SK-N-SH (cell line): ENCODE measurements at regions not wholly inside any gene's neighbourhood (a gene's known extent, or its start where the extent isn't known, plus 50 kb on each side); places are given as distances from the start of the nearest gene placed in this dataset.

Experiments used
- CTCF ChIA-PET: fragments of 300-600, 350-600 bp; formaldehyde crosslinking; extraction: SDS; loops from one replicate; lab custom pipeline; 2021; lab: Yijun Ruan, JAX
- POLR2A ChIA-PET: fragments of 350-600 bp; sonication (Branson Sonifier 250); formaldehyde crosslinking; extraction: SDS; loops from one replicate; lab custom pipeline; 2020; ENCODE audit warnings: antibody characterized with exemption, inconsistent platforms; lab: Yijun Ruan, JAX
- DNase-seq: peaks from one replicate; pipeline ENCODE4 v3.0.0; 2012
- H2AFZ ChIP-seq: fragments of 200-600 bp; sonication (generic); 2 replicates; pipeline ENCODE4 v1.8.1; 2016; ENCODE audit warnings: antibody characterized with exemption, mild to moderate bottlenecking, low read depth
- H3F3A ChIP-seq: fragments of 200-600 bp; sonication (generic); replicated peaks from 2 replicates; pipeline ENCODE3; 2016; ENCODE audit warnings: antibody characterized with exemption, mild to moderate bottlenecking; ENCODE audit not compliant: insufficient read depth
- H3K27ac ChIP-seq, 2 experiments: fragments of 200-500 bp in 1 of 2; fragments of 200-600 bp in 1 of 2; sonication (Bioruptor generic) in 1 of 2; sonication (generic), shearing (Covaris generic) in 1 of 2; 2 replicates each; pipeline versions ENCODE4 v1.5.1 to v1.6.1; 2014 to 2016; ENCODE audit warnings: low read depth in 2 of 2, inconsistent platforms in 1 of 2, low read length in 1 of 2, mild to moderate bottlenecking in 1 of 2, mixed read lengths in 1 of 2
- H3K27me3 ChIP-seq: fragments of 200-600 bp; sonication (generic), shearing (Covaris generic); 2 replicates; pipeline ENCODE4 v1.6.1; 2016; ENCODE audit warnings: mixed run types; ENCODE audit not compliant: insufficient read depth
- H3K36me3 ChIP-seq, 2 experiments: fragments of 200-500 bp in 1 of 2; fragments of 200-600 bp in 1 of 2; sonication (Bioruptor generic) in 1 of 2; sonication (generic) in 1 of 2; replicated peaks in 1 of 2; 2 replicates each; pipeline versions ENCODE3 to v1.5.1; 2014 to 2016; ENCODE audit warnings: low read length in 1 of 2, mild to moderate bottlenecking in 1 of 2; ENCODE audit not compliant: insufficient read depth in 2 of 2, control insufficient read depth in 1 of 2
- H3K4me1 ChIP-seq, 2 experiments: fragments of 200-500 bp in 1 of 2; fragments of 200-600 bp in 1 of 2; sonication (Bioruptor generic) in 1 of 2; sonication (generic), shearing (Covaris generic) in 1 of 2; 2 replicates each; pipeline versions ENCODE4 v1.5.1 to v1.6.1; 2014 to 2016; ENCODE audit warnings: low read depth in 1 of 2, low read length in 1 of 2, mixed run types in 1 of 2; ENCODE audit not compliant: insufficient read depth in 2 of 2, control insufficient read depth in 1 of 2
- H3K4me2 ChIP-seq: fragments of 200-600 bp; sonication (generic), shearing (Covaris generic); 2 replicates; pipeline ENCODE4 v1.6.1; 2017; ENCODE audit warnings: mixed run types
- H3K4me3 ChIP-seq, 2 experiments: fragments of 200-500 bp in 1 of 2; fragments of 200-600 bp in 1 of 2; sonication (Bioruptor generic) in 1 of 2; sonication (generic), shearing (Covaris generic) in 1 of 2; 2 replicates each; pipeline versions ENCODE4 v1.5.1 to v1.8.1; 2014 to 2016; ENCODE audit warnings: low read depth in 2 of 2, inconsistent platforms in 1 of 2, low read length in 1 of 2, mild to moderate bottlenecking in 1 of 2, mixed read lengths in 1 of 2, moderate library complexity in 1 of 2
- H3K79me2 ChIP-seq: fragments of 200-600 bp; sonication (generic); 2 replicates; pipeline ENCODE4 v1.8.1; 2017; ENCODE audit warnings: mild to moderate bottlenecking; ENCODE audit not compliant: insufficient read depth
- H3K9ac ChIP-seq: fragments of 200-600 bp; sonication (generic); 2 replicates; pipeline ENCODE4 v1.6.1; 2017; ENCODE audit warnings: mixed run types
- H3K9me2 ChIP-seq: fragments of 200-600 bp; sonication (generic); 2 replicates; pipeline ENCODE4 v1.6.1; 2017; ENCODE audit warnings: mixed run types
- H3K9me3 ChIP-seq: fragments of 200-600 bp; sonication (generic); 2 replicates; pipeline ENCODE4 v1.6.1; 2017; ENCODE audit warnings: mixed run types, mild to moderate bottlenecking, moderate library complexity
- H4K20me1 ChIP-seq: fragments of 200-600 bp; sonication (generic); 2 replicates; pipeline ENCODE4 v1.6.1; 2017; ENCODE audit warnings: mild to moderate bottlenecking, mixed run types; ENCODE audit not compliant: insufficient read depth
- EZH2phosphoT487 ChIP-seq: fragments of 200-600 bp; sonication (generic); IDR thresholded peaks from 2 replicates; pipeline ENCODE4 v1.6.1; 2017; ENCODE audit warnings: low read depth, mixed run types, mild to moderate bottlenecking, antibody characterized with exemption, moderate library complexity, borderline replicate concordance
- FOSL2 ChIP-seq: IDR thresholded peaks from 2 replicates; pipeline ENCODE4 v1.4.0; 2012; ENCODE audit warnings: low read depth, mild to moderate bottlenecking, moderate library complexity, borderline replicate concordance
- GABPA ChIP-seq: IDR thresholded peaks from 2 replicates; pipeline ENCODE4 v1.4.0; 2012; ENCODE audit warnings: low read depth, mild to moderate bottlenecking
- JUND ChIP-seq: IDR thresholded peaks from 2 replicates; pipeline ENCODE4 v1.4.0; 2012
- MEF2A ChIP-seq: IDR thresholded peaks from 2 replicates; pipeline ENCODE4 v1.4.0; 2012; ENCODE audit warnings: low read depth, borderline replicate concordance
- MXI1 ChIP-seq: IDR thresholded peaks from 2 replicates; pipeline ENCODE4 v1.6.1; 2012; ENCODE audit warnings: mild to moderate bottlenecking, low read depth, low read length, improper control_type of control experiment
- NFIC ChIP-seq: IDR thresholded peaks from 2 replicates; pipeline ENCODE4 v1.4.0; 2012; ENCODE audit warnings: borderline replicate concordance
- RFX5 ChIP-seq: IDR thresholded peaks from 2 replicates; pipeline ENCODE4 v1.6.1; 2012; ENCODE audit warnings: mild to moderate bottlenecking, improper control_type of control experiment, low read length
- TCF12 ChIP-seq: IDR thresholded peaks from 2 replicates; pipeline ENCODE4 v1.4.0; 2012
- USF1 ChIP-seq: IDR thresholded peaks from 2 replicates; pipeline ENCODE4 v1.4.0; 2012; ENCODE audit warnings: low read depth, borderline replicate concordance
- USF2 ChIP-seq: fragments of 150-350 bp; IDR thresholded peaks from 2 replicates; pipeline ENCODE4 v1.6.1; 2017; ENCODE audit warnings: antibody characterized with exemption, low read length, low read depth, borderline replicate concordance
- YY1 ChIP-seq: IDR thresholded peaks from 2 replicates; pipeline ENCODE4 v1.4.0; 2012; ENCODE audit warnings: low read depth, mild to moderate bottlenecking
- WGBS: methylation state at CpG from one replicate; pipeline ENCODE4 v1.1.6; 2017; ENCODE audit warnings: low lambda C conversion rate; 5-methylcytosine and 5-hydroxymethylcytosine counted together
- TF ChIP-seq, protein P1 (sequence below): fragments of 150-350 bp; IDR thresholded peaks from 2 replicates; pipeline ENCODE4 v1.6.1; 2016; ENCODE audit warnings: mild to moderate bottlenecking, low read depth, low read length

DNA sequence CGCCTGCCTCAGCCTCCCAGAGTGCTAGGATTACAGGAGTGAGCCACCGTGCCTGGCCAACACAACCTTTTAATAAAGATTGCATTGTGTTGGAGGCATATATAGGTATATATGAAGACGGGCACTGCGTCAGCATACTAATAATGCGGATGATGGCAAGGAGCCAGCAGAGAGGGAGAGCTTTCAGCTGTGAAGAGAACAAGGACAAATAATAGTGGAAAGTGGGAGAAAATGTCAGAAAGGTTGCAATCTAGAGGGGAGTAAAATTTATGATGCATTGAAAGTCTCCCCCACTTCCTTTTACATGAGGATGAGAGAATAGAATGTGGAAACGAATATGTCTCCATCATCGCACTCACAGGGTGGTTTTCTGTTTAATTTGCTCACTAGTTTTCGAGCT lies 170.5 kb upstream of the TBL1XR1 start:
- CTCF ChIA-PET, result no interaction called here
- TF ChIP-seq MXI1, result no peak
- TF ChIP-seq FOSL2, result no peak
- TF ChIP-seq, all 33 proteins: peak for 0

DNA sequence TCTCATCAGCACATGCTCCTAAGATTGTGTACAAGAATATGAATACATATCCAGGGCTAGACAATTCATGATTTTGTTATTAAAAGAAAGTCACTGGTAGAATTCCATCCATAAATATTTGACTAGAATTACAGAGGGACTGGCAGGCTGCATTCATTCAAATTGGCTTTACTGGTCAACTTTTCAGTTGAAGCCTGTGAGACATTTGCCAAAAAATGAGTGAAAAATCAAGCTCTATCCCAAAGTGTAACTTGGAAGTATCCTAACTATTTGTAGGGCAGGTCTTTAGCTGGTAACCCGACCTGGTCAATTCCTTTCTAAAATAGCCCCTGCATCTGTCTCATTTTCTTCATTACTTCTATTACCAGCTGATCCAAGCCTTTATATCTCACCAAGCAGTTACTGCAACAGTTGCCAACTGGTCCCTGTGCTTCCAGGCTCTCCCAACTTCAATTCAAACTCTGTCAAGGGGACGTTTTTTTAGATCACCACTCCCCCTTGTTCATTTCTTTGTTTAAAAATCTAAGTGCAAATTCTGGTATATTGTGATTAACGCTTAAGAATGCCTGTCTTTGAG lies 173.1 kb upstream of the TBL1XR1 start:
- no peaks in the 10 kb centered on the region for H4K20me1 ChIP-seq
- no peak overlapping the region for H3K4me2 ChIP-seq
- no peaks in the 10 kb centered on the region for H3K79me2 ChIP-seq
- ChIA-PET CTCF (interaction anchor here (1.1 to 1.3 kb wide), 2 partner anchors 139 to 567 kb away, joined by 3 read pairs; no protein-coding TSS in a partner anchor), POLR2A (no interaction called here)
- H3K9me2 ChIP-seq, result no peaks in the 10 kb centered on the region
- H3K27me3 ChIP-seq, result no peaks in the 10 kb centered on the region
- no peaks in the 10 kb centered on the region for H3K9me3 ChIP-seq
- no peaks in the 10 kb centered on the region for H3F3A ChIP-seq
- no peak overlapping the region for H3K27ac ChIP-seq
- H3K4me3 ChIP-seq, result no peak overlapping the region
- H3K9ac ChIP-seq, result no peak overlapping the region
- no peaks in the 10 kb centered on the region for H3K4me1 ChIP-seq
- 64% methylated on average over 3 of the region's 3 CpGs for WGBS
- H3K36me3 ChIP-seq, result no peaks in the 10 kb centered on the region
- no peak for DNase-seq
- no peak overlapping the region for H2AFZ ChIP-seq
- no peak for TF ChIP-seq MEF2A
- no peak for TF ChIP-seq TCF12

More for the DNA sequence above, 170.5 kb upstream of the TBL1XR1 start:
- Histone ChIP-seq H3K79me2 (no peaks in the 10 kb centered on the region), H3K4me3 (no peak overlapping the region), H3F3A (no peaks in the 10 kb centered on the region), H3K9me3 (no peaks in the 10 kb centered on the region), H2AFZ (no peak overlapping the region), H3K27ac (no peak overlapping the region), H3K36me3 (no peaks in the 10 kb centered on the region), H3K9me2 (no peaks in the 10 kb centered on the region), H4K20me1 (no peaks in the 10 kb centered on the region), H3K27me3 (no peaks in the 10 kb centered on the region), H3K4me1 (no peaks in the 10 kb centered on the region; a peak in 1 of 4 replicates), H3K4me2 (no peak overlapping the region), H3K9ac (no peak overlapping the region)
- 84% methylated on average over 8 of the region's 8 CpGs for WGBS
- POLR2A ChIA-PET, result no interaction called here
- no peak for DNase-seq

- H4K20me1 ChIP-seq, result no peaks in the 10 kb centered on the region
- no peaks in the 10 kb centered on the region for H3K9me3 ChIP-seq
- no peak overlapping the region for H3K9ac ChIP-seq
- H3K4me2 ChIP-seq, result no peak overlapping the region
- H3K27ac ChIP-seq, result no peak overlapping the region
- H3K9me2 ChIP-seq, result no peaks in the 10 kb centered on the region
- H3K4me1 ChIP-seq, result no peaks in the 10 kb centered on the region
- H3K27me3 ChIP-seq, result no peaks in the 10 kb centered on the region
- POLR2A ChIA-PET, result no interaction called here
- no peak for DNase-seq
- H3K36me3 ChIP-seq, result no peaks in the 10 kb centered on the region
- H2AFZ ChIP-seq, result no peak overlapping the region
- H3K79me2 ChIP-seq, result no peaks in the 10 kb centered on the region
- H3K4me3 ChIP-seq, result no peak overlapping the region
- CTCF ChIA-PET, result interaction anchor here (1.8 to 2.8 kb wide), 2 partner anchors 8 to 15 kb away, joined by 5 to 7 read pairs; no protein-coding TSS in a partner anchor
- TF ChIP-seq EZH2phosphoT487, result no peak
- no peak for TF ChIP-seq YY1
- no peak for TF ChIP-seq MXI1
- no peaks in the 10 kb centered on the region for H3F3A ChIP-seq
These were observed 173.9 kb upstream of the TBL1XR1 start for GRCh38 chr3:177371146-177371545.

DNA sequence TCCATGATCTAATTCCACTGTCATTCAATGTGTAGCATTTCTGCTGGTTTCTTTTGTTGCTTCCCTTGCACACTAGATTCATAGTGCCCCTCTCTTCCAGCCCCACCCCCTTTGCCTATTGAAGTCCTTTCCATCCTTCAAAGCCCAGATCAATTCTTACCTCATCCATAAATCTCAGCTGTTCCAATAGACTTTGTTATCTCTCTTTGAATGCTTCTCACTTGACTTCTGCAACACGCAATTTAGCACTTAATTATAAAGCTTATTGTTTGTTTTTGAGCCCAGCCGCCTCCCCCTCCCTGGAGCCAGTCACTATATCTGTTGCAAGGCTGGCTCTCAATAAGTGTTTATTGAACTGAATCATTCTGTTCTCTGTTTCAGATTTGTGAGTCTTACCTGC lies 174.6 kb upstream of the TBL1XR1 start:
- no peak overlapping the region for H3K4me2 ChIP-seq
- 92% methylated on average over 2 of the region's 2 CpGs for WGBS
- H3F3A ChIP-seq, result no peaks in the 10 kb centered on the region
- CTCF ChIA-PET, result interaction anchor here (1.8 to 2.8 kb wide), 2 partner anchors 9 to 14 kb away, joined by 5 to 7 read pairs; no protein-coding TSS in a partner anchor
- H3K4me1 ChIP-seq, result no peaks in the 10 kb centered on the region
- no peaks in the 10 kb centered on the region for H3K36me3 ChIP-seq
- no peak for DNase-seq
- H3K9me3 ChIP-seq, result no peaks in the 10 kb centered on the region
- POLR2A ChIA-PET, result no interaction called here
- H2AFZ ChIP-seq, result no peak overlapping the region
- H3K9ac ChIP-seq, result no peak overlapping the region
- no peaks in the 10 kb centered on the region for H3K27me3 ChIP-seq
- H3K79me2 ChIP-seq, result no peaks in the 10 kb centered on the region
- no peaks in the 10 kb centered on the region for H3K9me2 ChIP-seq
- no peak overlapping the region for H3K27ac ChIP-seq
- no peaks in the 10 kb centered on the region for H4K20me1 ChIP-seq
- no peak overlapping the region for H3K4me3 ChIP-seq
- TF ChIP-seq USF2, result no peak
- no peak for TF ChIP-seq JUND
- no peak for TF ChIP-seq GABPA
- no peak for TF ChIP-seq MEF2A
- TF ChIP-seq RFX5, result no peak
- TF ChIP-seq, protein P1, sequence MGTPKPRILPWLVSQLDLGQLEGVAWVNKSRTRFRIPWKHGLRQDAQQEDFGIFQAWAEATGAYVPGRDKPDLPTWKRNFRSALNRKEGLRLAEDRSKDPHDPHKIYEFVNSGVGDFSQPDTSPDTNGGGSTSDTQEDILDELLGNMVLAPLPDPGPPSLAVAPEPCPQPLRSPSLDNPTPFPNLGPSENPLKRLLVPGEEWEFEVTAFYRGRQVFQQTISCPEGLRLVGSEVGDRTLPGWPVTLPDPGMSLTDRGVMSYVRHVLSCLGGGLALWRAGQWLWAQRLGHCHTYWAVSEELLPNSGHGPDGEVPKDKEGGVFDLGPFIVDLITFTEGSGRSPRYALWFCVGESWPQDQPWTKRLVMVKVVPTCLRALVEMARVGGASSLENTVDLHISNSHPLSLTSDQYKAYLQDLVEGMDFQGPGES, result no peak
- no peak for TF ChIP-seq USF1
- no peak for TF ChIP-seq NFIC
